Upper lobe of left lung (tissue), 6 donors: ENCODE measurements at regions not wholly inside any gene's neighbourhood (a gene's known extent, or its start where the extent isn't known, plus 50 kb on each side); places are given as distances from the start of the nearest gene placed in this dataset.

Experiments used
- ATAC-seq, 2 donors: fragments of 200-7000 bp; cut with Tn5 transposase; one replicate each; pipeline ENCODE4 v1.9.1; 2022; ENCODE audit warnings: mild to moderate bottlenecking in 2 of 2, moderate library complexity in 2 of 2; ENCODE audit not compliant: low FRiP score in 2 of 2
- DNase-seq, 2 donors: peaks; one replicate each; pipeline ENCODE4 v3.0.0-alpha.2; 2019 to 2020
- H3K27ac ChIP-seq, 4 donors: fragments of 200-600 bp; sonication (generic); one replicate each; pipeline ENCODE4 v1.5.1; 2016 to 2019
- H3K27me3 ChIP-seq, 4 donors: fragments of 200-600 bp; sonication (generic); one replicate each; pipeline ENCODE4 v1.5.1; 2017 to 2019
- H3K36me3 ChIP-seq, 4 donors: fragments of 200-600 bp; sonication (generic); one replicate each; pipeline ENCODE4 v1.5.1; 2016 to 2019
- H3K4me1 ChIP-seq, 4 donors: fragments of 200-600 bp; sonication (generic); one replicate each; pipeline ENCODE4 v1.5.1; 2018 to 2019
- H3K4me3 ChIP-seq, 4 donors: fragments of 200-600 bp; sonication (generic); one replicate each; pipeline ENCODE4 v1.5.1; 2017 to 2019; ENCODE audit warnings: mild to moderate bottlenecking in 2 of 4, moderate library complexity in 1 of 4
- H3K9me3 ChIP-seq, 4 donors: fragments of 200-600 bp; sonication (generic); one replicate each; pipeline ENCODE4 v1.5.1; 2018 to 2019
- CTCF ChIP-seq, 6 experiments: fragments of 450-650 bp in 4 of 6; fragments of 200-600 bp in 2 of 6; sonication (generic) in 2 of 6; IDR thresholded peaks; one replicate each; pipeline ENCODE4 v1.5.1; 2016 to 2019; ENCODE audit warnings: antibody characterized with exemption in 6 of 6
- EP300 ChIP-seq, 4 donors: sonication (generic); formaldehyde crosslinking; IDR thresholded peaks; one replicate each; pipeline ENCODE4 v1.5.1; 2017; ENCODE audit warnings: antibody characterized with exemption in 4 of 4, control low read depth in 2 of 4
- POLR2A ChIP-seq, 4 donors: fragments of 450-650 bp; IDR thresholded peaks; one replicate each; pipeline ENCODE4 v1.5.1; 2016 to 2017; ENCODE audit warnings: antibody characterized with exemption in 4 of 4, mild to moderate bottlenecking in 2 of 4
- POLR2AphosphoS5 ChIP-seq, 2 donors: sonication (generic); formaldehyde crosslinking; IDR thresholded peaks; one replicate each; pipeline ENCODE4 v1.5.1; 2017; ENCODE audit warnings: antibody characterized with exemption in 2 of 2
- WGBS, 2 donors: methylation state at CpG; one replicate each; pipeline ENCODE4 v1.1.5; 2017 to 2018; 5-methylcytosine and 5-hydroxymethylcytosine counted together
- donor health status: DM: no; HTN: no; CAD: no; lungs with moderate emphysema.
- donor health status: DM: no; HTN: yes; CAD: no; lungs with severe emphysema.

- no peak for DNase-seq
- Histone ChIP-seq H3K27ac (no peak overlapping the region), H3K4me1 (no peaks in the 10 kb centered on the region), H3K9me3 (peaks cover 0 to 5% (median 4%) of the 10 kb centered on the region in 4 donors), H3K36me3 (no peaks in the 10 kb centered on the region), H3K27me3 (no peaks in the 10 kb centered on the region), H3K4me3 (no peak overlapping the region)
- 30 to 37% methylated on average over 6 of the region's 6 CpGs for WGBS, 2 donors
- TF ChIP-seq CTCF (IDR thresholded peaks at IDR 0.05) (no peak), EP300 (IDR thresholded peaks at IDR 0.05) (no peak), POLR2A (IDR thresholded peaks at IDR 0.05) (no peak), POLR2AphosphoS5 (IDR thresholded peaks at IDR 0.05) (no peak)
- ATAC-seq = no peak
These were observed 105.6 kb upstream of the PEG3 start for GRCh38 chr19:56946159-56946558.

DNA sequence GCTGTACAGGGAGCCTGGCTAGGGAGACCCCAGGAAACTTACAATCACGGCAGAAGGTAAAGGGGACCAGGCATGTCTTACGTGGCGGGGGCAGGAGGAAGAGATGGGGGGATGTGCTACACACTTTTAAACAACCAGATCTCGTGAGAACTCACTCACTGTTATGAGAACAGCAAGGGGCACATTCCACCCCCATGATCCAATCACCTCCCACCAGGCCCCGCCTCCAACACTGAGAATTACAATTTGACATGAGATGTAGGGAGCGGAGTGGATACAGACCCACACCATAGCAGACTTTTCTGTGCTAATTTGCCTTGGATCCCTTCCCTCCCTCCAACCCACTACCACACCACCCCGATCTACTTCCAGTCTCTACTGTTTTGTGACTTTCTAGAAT lies 106.7 kb upstream of the PEG3 start:
- DNase-seq (no peak), ATAC-seq (no peak)
- no peaks in the 10 kb centered on the region for H3K36me3 ChIP-seq
- peaks cover 0 to 7% (median 5%) of the 10 kb centered on the region in 4 donors for H3K9me3 ChIP-seq
- no peak overlapping the region for H3K27ac ChIP-seq
- H3K4me1 ChIP-seq = no peaks in the 10 kb centered on the region
- WGBS, 2 donors = 71 to 76% methylated on average over 7 of the region's 7 CpGs
- H3K4me3 ChIP-seq = no peak overlapping the region
- TF ChIP-seq POLR2A (IDR thresholded peaks at IDR 0.05) = no peak
- TF ChIP-seq EP300 (IDR thresholded peaks at IDR 0.05) = no peak
- TF ChIP-seq POLR2AphosphoS5 (IDR thresholded peaks at IDR 0.05) = no peak
- TF ChIP-seq CTCF (IDR thresholded peaks at IDR 0.05) = no peak
- no peaks in the 10 kb centered on the region for H3K27me3 ChIP-seq

DNA sequence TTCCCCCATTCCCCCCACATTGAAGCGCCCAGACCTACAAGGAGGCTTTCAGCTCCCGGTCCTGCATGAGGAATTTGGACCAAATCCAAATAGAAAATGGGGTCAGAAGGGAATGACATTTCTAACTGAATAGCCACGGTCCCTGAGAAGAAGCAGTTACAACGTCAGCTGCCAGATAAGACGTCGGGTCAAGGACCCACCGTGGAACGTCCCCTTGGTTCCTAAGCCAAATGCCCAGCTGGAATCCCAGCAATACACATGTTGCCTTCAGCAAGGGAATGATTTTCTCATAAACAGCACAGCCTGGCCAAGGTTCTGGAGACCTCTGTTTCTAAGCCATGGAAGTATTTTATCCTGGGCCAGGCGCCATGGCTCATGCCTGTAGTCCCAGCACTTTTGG lies 109.1 kb upstream of the PEG3 start:
- H3K36me3 ChIP-seq = no peaks in the 10 kb centered on the region
- no peak for ATAC-seq
- H3K27me3 ChIP-seq = no peaks in the 10 kb centered on the region
- H3K4me3 ChIP-seq = no peak overlapping the region
- H3K4me1 ChIP-seq = no peaks in the 10 kb centered on the region
- 47 to 49% methylated on average over 9 of the region's 9 CpGs for WGBS, 2 donors
- peaks cover 0 to 5% (median 0%) of the 10 kb centered on the region in 4 donors for H3K9me3 ChIP-seq
- DNase-seq = no peak
- TF ChIP-seq CTCF (IDR thresholded peaks at IDR 0.05) = no peak
- TF ChIP-seq POLR2AphosphoS5 (IDR thresholded peaks at IDR 0.05) = no peak
- TF ChIP-seq POLR2A (IDR thresholded peaks at IDR 0.05) = no peak
- no peak for TF ChIP-seq EP300 (IDR thresholded peaks at IDR 0.05)
- H3K27ac ChIP-seq = no peak overlapping the region

- Histone ChIP-seq H3K27ac (no peak overlapping the region), H3K4me3 (no peak overlapping the region), H3K36me3 (no peaks in the 10 kb centered on the region), H3K27me3 (no peaks in the 10 kb centered on the region), H3K4me1 (no peaks in the 10 kb centered on the region), H3K9me3 (peaks cover 0 to 9% (median 2%) of the 10 kb centered on the region in 4 donors)
- DNase-seq (no peak), ATAC-seq (no peak)
- WGBS, 2 donors = 88 to 90% methylated on average over 7 to 10 of the region's 10 CpGs
- TF ChIP-seq CTCF (IDR thresholded peaks at IDR 0.05) (no peak), POLR2A (IDR thresholded peaks at IDR 0.05) (no peak), POLR2AphosphoS5 (IDR thresholded peaks at IDR 0.05) (no peak), EP300 (IDR thresholded peaks at IDR 0.05) (no peak)
These were observed 111.1 kb upstream of the PEG3 start for GRCh38 chr19:56951672-56952071.

GRCh38 chr19:56953470-56953869 lies 112.9 kb upstream of the PEG3 start:
- Histone ChIP-seq H3K27me3 (no peaks in the 10 kb centered on the region), H3K27ac (no peak overlapping the region), H3K4me1 (no peaks in the 10 kb centered on the region), H3K9me3 (peaks cover 0 to 9% (median 2%) of the 10 kb centered on the region in 4 donors), H3K4me3 (no peak overlapping the region), H3K36me3 (no peaks in the 10 kb centered on the region)
- TF ChIP-seq POLR2AphosphoS5 (IDR thresholded peaks at IDR 0.05) (no peak), POLR2A (IDR thresholded peaks at IDR 0.05) (no peak), EP300 (IDR thresholded peaks at IDR 0.05) (no peak), CTCF (IDR thresholded peaks at IDR 0.05) (no peak)
- no peak for ATAC-seq
- WGBS, 2 donors = 54 to 61% methylated on average over 5 of the region's 5 CpGs
- DNase-seq = no peak
